ENCODE measurements at regions not wholly inside any gene's neighbourhood (a gene's known extent, or its start where the extent isn't known, plus 50 kb on each side); places are given as distances from the start of the nearest gene placed in this dataset.

DNA sequence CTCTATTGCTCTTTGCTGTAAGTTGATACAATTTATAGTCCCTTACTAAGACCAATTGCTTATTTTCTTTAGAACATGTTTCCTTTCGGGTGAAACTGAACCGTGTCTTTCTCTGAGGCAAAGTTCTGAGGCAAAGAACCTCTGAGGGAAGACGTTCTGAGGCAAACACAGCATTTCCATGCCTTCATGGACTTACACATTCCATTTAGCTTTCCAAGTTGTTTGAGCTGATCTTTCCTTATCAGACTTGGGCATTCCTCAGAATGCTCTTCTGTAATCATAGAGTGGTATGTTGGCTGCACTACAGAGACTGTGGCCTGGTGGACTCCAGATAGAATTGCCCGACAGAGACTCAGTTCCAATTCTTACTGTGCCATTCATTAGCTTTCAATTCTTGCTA is 579.1 kb downstream of the KCTD12 start:
- TF ChIP-seq FOXM1 (IDR thresholded peaks at IDR 0.05; ENCODE audit: borderline replicate concordance) (no peak), ZNF384 (IDR thresholded peaks at IDR 0.05) (no peak), SUZ12 (IDR thresholded peaks at IDR 0.05) (no peak), HDGF (IDR thresholded peaks at IDR 0.05; ENCODE audit: borderline replicate concordance) (no peak), LEF1 (IDR thresholded peaks at IDR 0.05; ENCODE audit: borderline replicate concordance) (no peak), ELF4 (IDR thresholded peaks at IDR 0.05) (no peak), SP1 (IDR thresholded peaks at IDR 0.05) (no peak), BHLHE40 (IDR thresholded peaks at IDR 0.05; ENCODE audit: borderline replicate concordance) (no peak), TARDBP (IDR thresholded peaks at IDR 0.05) (no peak), NFRKB (IDR thresholded peaks at IDR 0.05) (no peak), CTBP1 (IDR thresholded peaks at IDR 0.05; ENCODE audit: borderline replicate concordance) (no peak), FOXA1 (IDR thresholded peaks at IDR 0.05) (no peak)
- TF ChIP-seq, protein P1, sequence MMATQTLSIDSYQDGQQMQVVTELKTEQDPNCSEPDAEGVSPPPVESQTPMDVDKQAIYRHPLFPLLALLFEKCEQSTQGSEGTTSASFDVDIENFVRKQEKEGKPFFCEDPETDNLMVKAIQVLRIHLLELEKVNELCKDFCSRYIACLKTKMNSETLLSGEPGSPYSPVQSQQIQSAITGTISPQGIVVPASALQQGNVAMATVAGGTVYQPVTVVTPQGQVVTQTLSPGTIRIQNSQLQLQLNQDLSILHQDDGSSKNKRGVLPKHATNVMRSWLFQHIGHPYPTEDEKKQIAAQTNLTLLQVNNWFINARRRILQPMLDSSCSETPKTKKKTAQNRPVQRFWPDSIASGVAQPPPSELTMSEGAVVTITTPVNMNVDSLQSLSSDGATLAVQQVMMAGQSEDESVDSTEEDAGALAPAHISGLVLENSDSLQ (IDR thresholded peaks at IDR 0.05), result no peak

All from HEK293T (cell line).